Smooth muscle cell (in vitro differentiated cells): ENCODE measurements at regions not wholly inside any gene's neighbourhood (a gene's known extent, or its start where the extent isn't known, plus 50 kb on each side); places are given as distances from the start of the nearest gene placed in this dataset.

Source experiments
- DNase-seq: peaks from one replicate; lab custom pipeline; 2025; ENCODE audit not compliant: unreplicated experiment; lab: John Stamatoyannopoulos, UW
- H2AFZ ChIP-seq: fragments of 200-600 bp; sonication (generic); 2 replicates; pipeline ENCODE4 v1.6.0; 2016; ENCODE audit warnings: antibody characterized with exemption, low read depth, mild to moderate bottlenecking
- H3F3A ChIP-seq: fragments of 200-600 bp; sonication (generic); 2 replicates; pipeline ENCODE4 v1.6.0; 2017; ENCODE audit warnings: antibody characterized with exemption, low read depth
- H3K27ac ChIP-seq: fragments of 200-600 bp; sonication (generic); 2 replicates; pipeline ENCODE4 v1.5.1; 2016; ENCODE audit warnings: low read depth, mild to moderate bottlenecking
- H3K27me3 ChIP-seq: fragments of 200-600 bp; sonication (generic); 2 replicates; pipeline ENCODE4 v1.6.1; 2016; ENCODE audit warnings: low read depth, mild to moderate bottlenecking
- H3K36me3 ChIP-seq: fragments of 200-600 bp; sonication (generic); 2 replicates; pipeline ENCODE4 v1.5.1; 2016; ENCODE audit warnings: low read depth
- H3K4me1 ChIP-seq: fragments of 200-600 bp; sonication (generic); 2 replicates; pipeline ENCODE4 v1.5.1; 2016; ENCODE audit warnings: low read depth
- H3K4me2 ChIP-seq: fragments of 200-600 bp; sonication (generic); 2 replicates; pipeline ENCODE4 v1.6.0; 2016; ENCODE audit warnings: mild to moderate bottlenecking
- H3K4me3 ChIP-seq: fragments of 200-600 bp; sonication (generic); 2 replicates; pipeline ENCODE4 v1.5.1; 2016; ENCODE audit warnings: mild to moderate bottlenecking
- H3K79me2 ChIP-seq: fragments of 200-600 bp; sonication (generic); 2 replicates; pipeline ENCODE4 v1.6.0; 2016; ENCODE audit warnings: low read depth, mild to moderate bottlenecking
- H3K9ac ChIP-seq: fragments of 200-600 bp; sonication (generic); 2 replicates; pipeline ENCODE4 v1.6.0; 2016; ENCODE audit warnings: low read depth
- H3K9me3 ChIP-seq: fragments of 200-600 bp; sonication (generic); replicated peaks from 2 replicates; pipeline ENCODE4 v1.5.1; 2016; ENCODE audit warnings: low read depth
- H4K20me1 ChIP-seq: fragments of 200-600 bp; sonication (generic); 2 replicates; pipeline ENCODE4 v1.6.0; 2016; ENCODE audit warnings: low read depth
- WGBS: methylation state at CpG from one replicate; pipeline ENCODE4 v1.1.7; 2016; ENCODE audit warnings: low lambda C conversion rate; 5-methylcytosine and 5-hydroxymethylcytosine counted together
- TF ChIP-seq, protein P1 (sequence below): fragments of 200-600 bp; sonication (generic); IDR thresholded peaks from 2 replicates; pipeline ENCODE4 v1.5.1; 2017; ENCODE audit warnings: borderline replicate concordance, mild to moderate bottlenecking, antibody characterized with exemption; ENCODE audit not compliant: insufficient read depth, poor library complexity, severe bottlenecking

DNA sequence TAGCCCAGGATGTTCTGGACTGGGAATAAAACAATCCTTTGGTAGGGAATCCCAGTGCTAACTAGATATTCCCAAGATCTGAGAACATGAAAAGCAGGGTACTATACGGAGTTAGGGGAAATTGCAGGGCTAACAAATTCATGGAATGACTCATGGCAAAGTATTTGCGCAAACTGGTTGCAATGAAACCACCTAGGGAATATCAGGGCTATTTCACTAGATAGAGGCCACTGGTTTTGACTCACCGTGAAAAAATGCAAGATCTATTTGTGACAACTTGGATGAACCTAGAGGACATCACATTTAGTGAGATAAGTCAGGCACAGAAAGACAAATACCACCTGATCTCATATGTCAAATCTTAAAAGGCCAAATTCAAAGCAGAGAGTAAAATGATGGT is 233.3 kb downstream of the MBD2 start:
- no peaks in the 10 kb centered on the region for H3K36me3 ChIP-seq
- H2AFZ ChIP-seq: no peak overlapping the region
- H3K9ac ChIP-seq: no peak overlapping the region
- DNase-seq: no peak
- H3K79me2 ChIP-seq: no peaks in the 10 kb centered on the region
- H4K20me1 ChIP-seq: no peaks in the 10 kb centered on the region
- H3K27ac ChIP-seq: no peak overlapping the region
- no peak overlapping the region for H3K4me3 ChIP-seq
- no peaks in the 10 kb centered on the region for H3K4me1 ChIP-seq
- 46% methylated on average over 3 of the region's 3 CpGs for WGBS
- H3K9me3 ChIP-seq: no peaks in the 10 kb centered on the region
- H3F3A ChIP-seq: no peaks in the 10 kb centered on the region
- H3K27me3 ChIP-seq: no peaks in the 10 kb centered on the region
- no peak overlapping the region for H3K4me2 ChIP-seq
- TF ChIP-seq, protein P1, sequence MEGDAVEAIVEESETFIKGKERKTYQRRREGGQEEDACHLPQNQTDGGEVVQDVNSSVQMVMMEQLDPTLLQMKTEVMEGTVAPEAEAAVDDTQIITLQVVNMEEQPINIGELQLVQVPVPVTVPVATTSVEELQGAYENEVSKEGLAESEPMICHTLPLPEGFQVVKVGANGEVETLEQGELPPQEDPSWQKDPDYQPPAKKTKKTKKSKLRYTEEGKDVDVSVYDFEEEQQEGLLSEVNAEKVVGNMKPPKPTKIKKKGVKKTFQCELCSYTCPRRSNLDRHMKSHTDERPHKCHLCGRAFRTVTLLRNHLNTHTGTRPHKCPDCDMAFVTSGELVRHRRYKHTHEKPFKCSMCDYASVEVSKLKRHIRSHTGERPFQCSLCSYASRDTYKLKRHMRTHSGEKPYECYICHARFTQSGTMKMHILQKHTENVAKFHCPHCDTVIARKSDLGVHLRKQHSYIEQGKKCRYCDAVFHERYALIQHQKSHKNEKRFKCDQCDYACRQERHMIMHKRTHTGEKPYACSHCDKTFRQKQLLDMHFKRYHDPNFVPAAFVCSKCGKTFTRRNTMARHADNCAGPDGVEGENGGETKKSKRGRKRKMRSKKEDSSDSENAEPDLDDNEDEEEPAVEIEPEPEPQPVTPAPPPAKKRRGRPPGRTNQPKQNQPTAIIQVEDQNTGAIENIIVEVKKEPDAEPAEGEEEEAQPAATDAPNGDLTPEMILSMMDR: no peak

DNA sequence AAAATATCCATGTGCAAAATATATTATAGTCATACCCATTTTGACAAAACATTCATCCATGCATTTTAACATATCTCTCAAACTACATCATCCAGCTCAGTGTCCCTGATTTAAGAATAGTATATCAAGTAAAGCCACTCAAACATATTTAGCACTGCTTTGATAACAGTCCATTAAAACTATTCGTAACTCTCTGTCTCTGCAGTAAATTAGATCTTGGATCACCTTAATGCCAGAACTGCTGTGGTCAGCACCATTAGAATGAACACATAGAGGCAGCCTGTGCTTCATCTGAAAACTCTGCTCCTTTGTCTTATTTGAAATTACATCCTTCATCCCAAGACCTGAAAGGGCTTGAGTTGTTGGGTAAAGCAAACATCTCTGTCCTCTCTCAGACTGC is 234.0 kb downstream of the MBD2 start:
- H3K4me1 ChIP-seq: no peaks in the 10 kb centered on the region
- H3F3A ChIP-seq: no peaks in the 10 kb centered on the region
- H4K20me1 ChIP-seq: no peaks in the 10 kb centered on the region
- no peaks in the 10 kb centered on the region for H3K36me3 ChIP-seq
- WGBS: 82% methylated on average over 1 of the region's 1 CpG
- H3K27ac ChIP-seq: no peak overlapping the region
- H2AFZ ChIP-seq: no peak overlapping the region
- H3K9ac ChIP-seq: no peak overlapping the region
- H3K27me3 ChIP-seq: no peaks in the 10 kb centered on the region
- no peak for DNase-seq
- no peak overlapping the region for H3K4me2 ChIP-seq
- no peaks in the 10 kb centered on the region for H3K9me3 ChIP-seq
- H3K79me2 ChIP-seq: no peaks in the 10 kb centered on the region
- TF ChIP-seq, protein P1: no peak
- H3K4me3 ChIP-seq: no peak overlapping the region

DNA sequence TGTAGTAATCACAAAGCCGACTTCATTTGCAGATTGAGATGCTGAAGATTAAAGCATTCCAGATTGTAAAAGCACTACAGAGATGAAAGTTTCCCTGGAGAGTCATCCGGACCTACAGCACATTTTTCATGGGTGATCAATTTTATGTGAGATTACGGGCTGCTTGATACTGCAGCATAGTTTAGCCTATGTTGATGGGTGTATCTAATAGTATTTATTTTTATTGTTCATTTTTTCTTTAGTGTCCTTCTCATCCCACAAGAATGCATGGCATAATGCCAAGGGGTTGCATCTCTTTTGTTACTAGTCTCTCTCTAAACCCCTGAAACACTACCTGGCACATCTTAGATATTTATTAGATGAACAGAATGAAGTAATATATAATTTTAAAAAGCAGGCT is 240.4 kb downstream of the MBD2 start:
- H3K27ac ChIP-seq: no peak overlapping the region
- H3K9me3 ChIP-seq: no peaks in the 10 kb centered on the region
- no peak overlapping the region for H2AFZ ChIP-seq
- H3F3A ChIP-seq: no peaks in the 10 kb centered on the region
- H4K20me1 ChIP-seq: no peaks in the 10 kb centered on the region
- no peak overlapping the region for H3K4me3 ChIP-seq
- H3K27me3 ChIP-seq: no peaks in the 10 kb centered on the region
- no peak for DNase-seq
- no peaks in the 10 kb centered on the region for H3K4me1 ChIP-seq
- no peak overlapping the region for H3K4me2 ChIP-seq
- H3K9ac ChIP-seq: no peak overlapping the region
- TF ChIP-seq, protein P1: no peak
- H3K36me3 ChIP-seq: no peaks in the 10 kb centered on the region
- no peaks in the 10 kb centered on the region for H3K79me2 ChIP-seq
- 64% methylated on average over 3 of the region's 3 CpGs for WGBS

DNA sequence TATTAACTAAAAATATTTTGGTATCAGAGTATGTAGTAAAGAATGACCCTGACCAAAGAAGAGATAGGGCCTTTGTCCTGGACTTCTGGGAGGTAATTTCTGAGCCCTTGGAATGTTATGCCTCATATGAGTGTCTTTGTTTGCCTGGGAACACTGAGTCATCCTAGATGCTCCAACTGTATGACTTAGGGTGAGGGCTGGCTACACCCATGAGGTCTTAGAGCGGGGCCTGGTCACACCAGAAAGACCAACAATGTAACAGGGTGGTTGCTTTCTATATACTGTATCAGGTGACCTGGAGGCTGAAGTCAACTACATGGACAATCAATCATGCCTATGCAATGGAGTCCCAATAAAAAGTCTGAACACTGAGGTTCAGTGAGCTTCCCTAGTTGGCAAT is 253.1 kb downstream of the MBD2 start:
- Histone ChIP-seq H3K4me2 (no peak overlapping the region), H3K9ac (no peak overlapping the region), H2AFZ (no peak overlapping the region), H4K20me1 (no peaks in the 10 kb centered on the region), H3K36me3 (no peaks in the 10 kb centered on the region), H3K79me2 (no peaks in the 10 kb centered on the region), H3K4me1 (no peaks in the 10 kb centered on the region), H3K9me3 (no peaks in the 10 kb centered on the region), H3K27ac (no peak overlapping the region), H3K27me3 (no peaks in the 10 kb centered on the region), H3K4me3 (no peak overlapping the region), H3F3A (no peaks in the 10 kb centered on the region)
- TF ChIP-seq, protein P1: no peak
- WGBS: 44% methylated on average over 1 of the region's 1 CpG
- DNase-seq: no peak
